Fibroblast of gingiva (primary cell): ENCODE measurements at regions not wholly inside any gene's neighbourhood (a gene's known extent, or its start where the extent isn't known, plus 50 kb on each side); places are given as distances from the start of the nearest gene placed in this dataset.

Experiments used
- DNase-seq: peaks from one replicate; pipeline ENCODE4 v3.0.0-alpha.2; 2011; ENCODE audit warnings: low read depth

DNA sequence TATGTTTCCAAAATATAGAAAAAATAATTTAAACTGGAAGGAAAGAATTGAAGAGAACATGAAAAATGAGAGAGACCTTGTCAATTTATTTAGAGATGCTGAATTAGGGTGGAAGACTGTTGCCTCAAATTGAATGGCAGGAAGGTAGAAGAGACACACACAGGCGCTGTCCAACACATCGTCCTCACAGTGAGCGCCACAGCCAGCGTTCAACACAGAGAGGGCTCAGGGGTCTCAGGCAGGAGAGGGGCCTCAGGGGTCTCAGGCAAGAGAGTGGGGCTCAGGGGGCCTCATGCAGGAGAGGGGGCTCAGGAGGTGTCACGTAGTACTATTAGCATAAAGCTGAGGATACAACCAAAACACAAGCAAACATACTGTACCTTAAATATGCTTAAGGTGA is 65.7 kb downstream of the TMEM18 start:
- no peak for DNase-seq

DNA sequence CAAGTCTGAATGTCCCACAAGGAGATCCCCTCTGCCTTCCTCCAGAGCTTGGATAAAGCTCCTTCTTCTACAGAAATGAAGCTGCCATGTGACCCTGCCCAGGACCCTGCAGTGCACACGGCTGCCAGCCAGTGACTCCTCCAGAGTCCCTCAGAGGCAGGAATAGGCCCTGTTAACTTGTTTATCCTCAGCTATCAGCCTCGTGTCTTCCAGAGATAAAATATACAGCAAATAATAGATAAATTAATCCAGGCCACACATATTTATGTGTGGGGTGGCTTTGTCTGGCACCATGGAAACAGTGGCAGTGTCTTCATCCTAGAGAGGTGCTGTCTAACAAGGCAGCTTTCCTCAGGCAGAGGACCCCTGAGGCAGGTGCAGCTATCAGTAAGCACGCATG is 66.7 kb downstream of the TMEM18 start:
- DNase-seq: no peak

- no peak for DNase-seq
Measured at GRCh38 chr2:609881-610280, 67.3 kb downstream of the TMEM18 start.

DNA sequence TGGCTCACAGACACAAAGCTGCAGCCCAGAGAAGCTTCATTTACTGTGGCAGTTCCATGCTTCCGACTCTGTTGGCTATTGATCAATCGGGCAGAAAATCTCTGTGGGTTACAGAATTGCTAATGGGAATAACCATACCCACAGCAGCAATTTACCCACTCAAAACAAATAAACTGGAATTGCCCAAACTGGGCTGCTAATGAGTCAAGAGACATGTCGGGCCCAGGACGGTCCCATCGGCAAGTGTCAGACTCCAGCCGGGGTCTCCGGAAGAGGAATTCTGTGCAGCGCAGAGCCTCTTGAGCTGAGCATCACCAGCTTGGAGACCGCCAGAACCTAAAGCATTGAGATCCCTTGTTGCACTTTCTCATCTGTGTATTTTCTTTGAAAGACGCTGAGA is 67.8 kb downstream of the TMEM18 start:
- no peak for DNase-seq

DNA sequence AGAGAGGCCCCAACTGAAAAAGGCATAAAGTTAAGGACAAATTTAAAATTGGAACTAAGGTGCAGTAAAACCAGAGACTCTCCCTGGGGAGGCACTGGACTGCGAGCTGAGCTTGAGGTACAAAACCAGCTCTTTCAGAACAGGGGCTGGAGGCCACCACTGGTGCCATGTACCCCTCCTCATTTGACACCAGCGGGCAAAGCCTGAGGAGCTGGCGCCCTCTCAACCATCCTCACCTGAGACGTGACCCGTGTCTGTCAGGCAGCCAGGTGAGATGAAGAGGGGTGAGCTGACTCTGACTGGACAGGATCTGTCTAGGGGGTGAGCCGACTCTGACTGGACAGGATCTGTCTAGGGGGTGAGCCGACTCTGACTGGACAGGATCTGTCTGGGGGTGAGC is 68.5 kb downstream of the TMEM18 start:
- DNase-seq: no peak

DNA sequence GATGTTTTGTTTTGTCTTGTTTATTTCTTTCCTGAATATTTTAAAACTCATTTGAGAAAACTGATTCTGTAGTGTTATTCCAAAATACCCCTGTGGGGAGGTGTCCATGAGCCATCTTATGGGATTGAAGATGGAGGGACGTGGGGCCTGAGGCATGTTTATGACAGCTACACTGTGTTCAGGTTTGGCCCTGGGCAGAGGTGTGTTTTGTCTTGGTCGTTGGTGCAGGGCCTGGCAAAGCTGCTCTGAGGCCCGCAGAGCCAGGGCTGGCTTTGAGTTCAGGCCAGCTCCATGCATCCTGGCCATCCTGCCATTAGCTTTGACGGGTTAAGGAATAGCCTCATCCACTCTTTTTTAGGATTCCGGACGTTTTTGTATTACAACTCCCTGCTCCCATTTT is 68.9 kb downstream of the TMEM18 start:
- no peak for DNase-seq

GRCh38 chr2:607709-608108 is 69.5 kb downstream of the TMEM18 start:
- DNase-seq: no peak

- DNase-seq: no peak
Measured at GRCh38 chr2:607172-607571, 70.0 kb downstream of the TMEM18 start.

GRCh38 chr2:605674-606608 is 71.3 kb downstream of the TMEM18 start:
- DNase-seq: no peak

DNA sequence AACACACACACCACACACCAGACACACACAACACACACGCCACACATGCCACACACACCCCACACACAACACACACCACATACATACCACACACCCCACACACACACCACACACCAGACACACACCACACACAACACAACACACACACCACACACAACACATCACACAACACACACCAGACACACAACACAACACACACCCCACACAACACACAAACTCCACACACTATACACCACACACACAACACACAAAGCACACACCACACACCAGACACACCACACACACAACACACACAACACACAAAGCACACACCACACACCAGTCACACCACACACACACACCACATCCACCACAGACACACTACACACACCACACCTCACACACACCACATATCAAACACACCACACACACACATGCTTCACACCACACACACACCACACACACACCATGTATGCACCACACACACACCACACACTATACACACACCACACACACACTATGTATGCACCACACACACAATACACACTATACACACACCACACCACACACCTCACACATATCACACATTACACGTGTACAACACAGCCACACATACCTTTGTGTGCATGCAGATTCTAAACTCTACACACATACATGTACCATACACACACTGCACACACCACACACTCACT is 72.2 kb downstream of the TMEM18 start:
- DNase-seq: no peak

DNA sequence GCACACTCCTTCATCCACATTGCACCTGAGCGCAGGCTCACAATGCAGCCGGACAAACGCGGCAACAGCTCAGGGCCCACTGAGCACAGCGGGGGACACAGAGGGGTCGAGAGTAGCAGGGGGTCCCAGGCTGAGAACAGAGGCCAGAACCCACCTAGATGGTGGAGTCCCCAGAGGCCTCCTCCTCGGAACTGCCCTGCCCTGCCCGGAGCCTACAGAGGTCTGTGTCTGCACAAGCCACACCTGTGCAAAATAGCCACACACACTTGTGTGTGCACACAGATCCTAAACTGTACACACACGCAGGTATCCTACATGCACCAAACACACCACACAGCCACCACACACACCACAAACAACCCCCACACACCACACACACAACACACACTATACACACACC is 72.8 kb downstream of the TMEM18 start:
- DNase-seq: no peak

GRCh38 chr2:603869-604268 is 73.3 kb downstream of the TMEM18 start:
- DNase-seq: no peak

GRCh38 chr2:603427-603826 is 73.8 kb downstream of the TMEM18 start:
- DNase-seq: no peak

GRCh38 chr2:602571-603359 is 74.4 kb downstream of the TMEM18 start:
- DNase-seq: no peak

DNA sequence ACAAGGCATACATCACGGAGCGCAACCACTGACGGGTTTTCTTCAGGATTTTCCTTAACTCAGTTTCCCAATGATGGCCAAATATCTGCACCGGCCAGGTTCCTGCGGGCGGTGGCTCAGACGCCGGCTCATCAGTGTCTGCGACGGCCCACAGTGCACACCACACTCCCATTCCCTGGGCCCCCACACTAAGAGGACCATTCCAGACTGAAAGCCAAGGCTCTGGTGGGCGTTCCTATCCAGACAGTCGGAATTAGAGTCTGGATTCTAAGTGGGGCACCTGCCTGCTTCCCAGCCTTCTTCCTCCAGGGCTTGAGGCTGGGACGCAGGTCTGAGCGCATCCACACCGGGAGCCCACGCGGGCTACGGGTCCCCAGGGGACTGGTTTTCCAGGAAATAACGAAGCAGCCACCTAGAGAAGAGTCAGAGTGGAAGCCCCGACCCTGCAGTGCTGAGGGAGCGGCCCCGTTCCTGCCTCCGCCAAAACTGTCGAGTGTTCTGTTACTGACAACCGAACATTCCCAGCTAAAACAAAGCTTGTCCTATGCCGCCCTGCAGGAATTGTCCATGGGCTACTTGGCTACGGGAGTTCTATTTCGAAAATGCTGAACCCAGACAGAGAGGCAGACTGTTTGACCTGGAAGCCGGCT is 75.3 kb downstream of the TMEM18 start:
- no peak for DNase-seq

GRCh38 chr2:601387-601698 is 75.9 kb downstream of the TMEM18 start:
- DNase-seq: no peak

DNA sequence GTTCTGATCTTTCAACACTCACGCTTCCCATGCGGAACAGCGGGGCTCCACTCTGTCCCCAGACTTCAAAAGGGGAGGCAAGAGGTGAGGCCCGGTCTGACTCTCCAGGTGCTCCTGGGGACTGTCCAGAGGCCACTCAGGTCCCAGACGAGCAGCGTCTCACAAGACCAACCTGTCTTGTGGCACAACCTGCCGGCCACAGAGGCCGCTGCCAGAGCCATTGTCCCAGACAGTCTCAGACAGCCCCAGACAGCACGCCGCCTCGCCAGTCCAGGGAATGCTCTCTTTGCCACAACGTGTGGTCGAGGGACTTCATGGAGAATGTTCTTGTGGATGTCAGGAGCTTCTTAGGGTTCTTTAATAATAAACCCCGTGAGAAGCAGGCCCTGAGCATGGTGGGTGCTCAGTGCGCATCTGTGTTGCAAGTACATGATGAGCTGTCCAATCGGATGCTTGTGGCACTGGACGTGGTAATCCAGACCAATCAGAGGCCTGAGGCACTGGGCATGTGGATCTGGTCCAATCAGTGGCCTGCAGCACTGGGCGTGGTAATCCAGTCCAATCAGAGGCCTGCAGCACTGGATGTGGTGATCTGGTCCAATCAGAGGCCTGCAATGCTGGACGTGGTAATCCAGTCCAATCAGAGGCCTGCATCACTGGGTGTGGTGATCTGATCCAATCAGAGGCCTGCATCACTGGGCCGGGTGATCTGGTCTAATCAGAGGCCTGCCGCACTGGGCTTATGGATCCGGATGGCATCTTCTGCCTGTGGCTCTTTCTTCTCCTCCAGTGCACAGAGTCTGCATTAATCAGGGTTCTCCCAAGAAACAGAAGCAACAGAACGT is 76.4 kb downstream of the TMEM18 start:
- no peak for DNase-seq

DNA sequence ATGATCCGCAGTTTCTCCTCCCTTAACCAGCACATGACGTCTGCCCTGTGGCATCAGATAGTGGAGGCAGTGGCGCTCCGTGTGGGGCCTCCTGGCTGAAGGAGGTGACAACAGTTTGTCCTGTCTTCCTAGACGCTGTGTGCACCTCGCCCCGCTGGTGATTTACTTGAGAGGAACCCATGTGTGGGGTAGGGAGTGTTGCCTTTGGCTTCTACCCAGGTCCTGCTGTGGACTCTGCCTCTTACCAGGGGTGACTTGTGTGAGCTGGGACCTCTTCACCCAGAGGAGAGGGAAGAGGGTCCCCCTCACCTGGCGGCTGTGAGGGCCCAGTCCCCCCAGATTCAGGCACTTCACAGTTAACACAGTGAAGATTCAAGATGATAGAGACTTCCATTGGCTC is 77.6 kb downstream of the TMEM18 start:
- no peak for DNase-seq

- DNase-seq: no peak
Measured at GRCh38 chr2:598058-598802, 79.0 kb downstream of the TMEM18 start.

- DNase-seq: no peak
Measured at GRCh38 chr2:595831-596592, 81.2 kb downstream of the TMEM18 start.
